ENCODE measurements at regions not wholly inside any gene's neighbourhood (a gene's known extent, or its start where the extent isn't known, plus 50 kb on each side); places are given as distances from the start of the nearest gene placed in this dataset.

DNA sequence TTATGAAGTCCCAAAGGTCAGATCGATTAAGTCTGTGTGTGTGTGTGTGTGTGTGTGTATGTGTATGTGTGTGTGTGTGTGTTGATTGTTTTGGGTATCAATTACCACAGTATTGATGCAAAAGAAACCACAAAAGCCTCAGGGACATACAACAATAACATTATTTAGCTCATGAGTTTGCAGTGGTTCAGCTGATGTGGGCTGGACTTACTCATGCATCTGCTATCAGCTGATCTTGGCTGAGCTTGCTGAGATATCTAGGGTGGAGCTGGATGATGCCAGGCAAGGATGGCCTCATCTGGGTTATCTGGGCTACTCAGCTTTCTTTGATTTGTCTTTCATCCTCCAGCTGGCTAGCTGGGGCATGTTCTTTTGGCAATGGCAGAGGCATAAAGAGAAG is 82.4 kb upstream of the PRR23C start:
- TF ChIP-seq MXI1 (IDR thresholded peaks at IDR 0.05; ENCODE audit: borderline replicate concordance, low read depth, low read length) (no peak), CTCF (conservative IDR thresholded peaks at IDR 0.05; ENCODE audit: low read depth, low read length) (no peak), RFX5 (IDR thresholded peaks at IDR 0.05; ENCODE audit: low read depth, low read length) (no peak)

Measured in IMR-90 (cell line).